ENCODE measurements at regions not wholly inside any gene's neighbourhood (a gene's known extent, or its start where the extent isn't known, plus 50 kb on each side); places are given as distances from the start of the nearest gene placed in this dataset.

- no peak overlapping the region for H3K4me3 ChIP-seq (ENCODE audit: control insufficient read depth in 1 of 7, extremely low read depth in 1 of 7, insufficient read depth in 4 of 7, low read depth in 2 of 7, low read length in 6 of 7)
- H3K9me3 ChIP-seq (ENCODE audit: control extremely low read depth in 1 of 5, control insufficient read depth in 4 of 5, insufficient read depth in 2 of 5, low read depth in 1 of 5, low read length in 4 of 5): peaks cover 0 to 3% (median 0%) of the 10 kb centered on the region in 5 experiments
- POLR2A ChIA-PET: no interaction called here
- no peak for DNase-seq
- H3K36me3 ChIP-seq (ENCODE audit: control insufficient read depth in 4 of 4, insufficient read depth in 4 of 4, low read length in 3 of 4): no peaks in the 10 kb centered on the region
- WGBS (ENCODE audit: insufficient coverage): 91% methylated on average over 15 of the region's 15 CpGs
- CTCF ChIA-PET: interaction anchor here (1.5 kb wide), 1 partner anchor 19 kb away, joined by 3 read pairs; no protein-coding TSS in a partner anchor
- H3K27me3 ChIP-seq (replicated peaks in 2 of 5; ENCODE audit: control insufficient read depth in 4 of 5, insufficient read depth in 5 of 5, low read length in 4 of 5): peaks cover 0 to 16% (median 4%) of the 10 kb centered on the region in 5 experiments
- no peaks in the 10 kb centered on the region for H3K4me1 ChIP-seq (ENCODE audit: control extremely low read depth in 1 of 4, control insufficient read depth in 4 of 4, insufficient read depth in 4 of 4, low read length in 3 of 4)
- H3K27ac ChIP-seq (ENCODE audit: insufficient read depth in 1 of 2, low read depth in 1 of 2, low read length in 2 of 2, poor library complexity in 1 of 2, severe bottlenecking in 2 of 2): no peak overlapping the region
These were observed 112.5 kb upstream of the OTOS start for GRCh38 chr2:240252872-240253511.

- Histone ChIP-seq H3K36me3 (ENCODE audit: control insufficient read depth in 4 of 4, insufficient read depth in 4 of 4, low read length in 3 of 4) (no peaks in the 10 kb centered on the region), H3K27me3 (replicated peaks in 2 of 5; ENCODE audit: control insufficient read depth in 4 of 5, insufficient read depth in 5 of 5, low read length in 4 of 5) (peaks cover 0 to 16% (median 4%) of the 10 kb centered on the region in 5 experiments), H3K27ac (ENCODE audit: insufficient read depth in 1 of 2, low read depth in 1 of 2, low read length in 2 of 2, poor library complexity in 1 of 2, severe bottlenecking in 2 of 2) (no peak overlapping the region), H3K4me3 (ENCODE audit: control insufficient read depth in 1 of 7, extremely low read depth in 1 of 7, insufficient read depth in 4 of 7, low read depth in 2 of 7, low read length in 6 of 7) (no peak overlapping the region), H3K4me1 (ENCODE audit: control extremely low read depth in 1 of 4, control insufficient read depth in 4 of 4, insufficient read depth in 4 of 4, low read length in 3 of 4) (no peaks in the 10 kb centered on the region), H3K9me3 (ENCODE audit: control extremely low read depth in 1 of 5, control insufficient read depth in 4 of 5, insufficient read depth in 2 of 5, low read depth in 1 of 5, low read length in 4 of 5) (peaks cover 0 to 3% (median 0%) of the 10 kb centered on the region in 5 experiments)
- CTCF ChIA-PET: no interaction called here
- POLR2A ChIA-PET: no interaction called here
- WGBS (ENCODE audit: insufficient coverage): 81% methylated on average over 9 of the region's 10 CpGs
- no peak for DNase-seq
These were observed 113.2 kb upstream of the OTOS start for GRCh38 chr2:240253583-240254145.

- Histone ChIP-seq H3K27me3 (replicated peaks in 2 of 5; ENCODE audit: control insufficient read depth in 4 of 5, insufficient read depth in 5 of 5, low read length in 4 of 5) (peaks cover 0 to 16% (median 4%) of the 10 kb centered on the region in 5 experiments), H3K36me3 (ENCODE audit: control insufficient read depth in 4 of 4, insufficient read depth in 4 of 4, low read length in 3 of 4) (no peaks in the 10 kb centered on the region), H3K27ac (ENCODE audit: insufficient read depth in 1 of 2, low read depth in 1 of 2, low read length in 2 of 2, poor library complexity in 1 of 2, severe bottlenecking in 2 of 2) (no peak overlapping the region), H3K4me1 (ENCODE audit: control extremely low read depth in 1 of 4, control insufficient read depth in 4 of 4, insufficient read depth in 4 of 4, low read length in 3 of 4) (no peaks in the 10 kb centered on the region), H3K4me3 (ENCODE audit: control insufficient read depth in 1 of 7, extremely low read depth in 1 of 7, insufficient read depth in 4 of 7, low read depth in 2 of 7, low read length in 6 of 7) (no peak overlapping the region), H3K9me3 (ENCODE audit: control extremely low read depth in 1 of 5, control insufficient read depth in 4 of 5, insufficient read depth in 2 of 5, low read depth in 1 of 5, low read length in 4 of 5) (peaks cover 0 to 3% (median 0%) of the 10 kb centered on the region in 5 experiments)
- DNase-seq: no peak
- POLR2A ChIA-PET: no interaction called here
- CTCF ChIA-PET: no interaction called here
- 91% methylated on average over 10 of the region's 15 CpGs for WGBS (ENCODE audit: insufficient coverage)
These were observed 114.1 kb upstream of the OTOS start for GRCh38 chr2:240254337-240255164.

GRCh38 chr2:240255165-240255491 is 114.7 kb upstream of the OTOS start:
- H3K27me3 ChIP-seq (replicated peaks in 2 of 5; ENCODE audit: control insufficient read depth in 4 of 5, insufficient read depth in 5 of 5, low read length in 4 of 5): peaks cover 0 to 16% (median 4%) of the 10 kb centered on the region in 5 experiments
- ChIA-PET POLR2A (no interaction called here), CTCF (no interaction called here)
- peaks cover 0 to 3% (median 0%) of the 10 kb centered on the region in 5 experiments for H3K9me3 ChIP-seq (ENCODE audit: control extremely low read depth in 1 of 5, control insufficient read depth in 4 of 5, insufficient read depth in 2 of 5, low read depth in 1 of 5, low read length in 4 of 5)
- no peaks in the 10 kb centered on the region for H3K36me3 ChIP-seq (ENCODE audit: control insufficient read depth in 4 of 4, insufficient read depth in 4 of 4, low read length in 3 of 4)
- no peak overlapping the region for H3K27ac ChIP-seq (ENCODE audit: insufficient read depth in 1 of 2, low read depth in 1 of 2, low read length in 2 of 2, poor library complexity in 1 of 2, severe bottlenecking in 2 of 2)
- 87% methylated on average over 8 of the region's 8 CpGs for WGBS (ENCODE audit: insufficient coverage)
- H3K4me3 ChIP-seq (ENCODE audit: control insufficient read depth in 1 of 7, extremely low read depth in 1 of 7, insufficient read depth in 4 of 7, low read depth in 2 of 7, low read length in 6 of 7): no peak overlapping the region
- DNase-seq: no peak
- no peaks in the 10 kb centered on the region for H3K4me1 ChIP-seq (ENCODE audit: control extremely low read depth in 1 of 4, control insufficient read depth in 4 of 4, insufficient read depth in 4 of 4, low read length in 3 of 4)

GRCh38 chr2:240255811-240256703 is 115.6 kb upstream of the OTOS start:
- H3K27me3 ChIP-seq (replicated peaks in 2 of 5; ENCODE audit: control insufficient read depth in 4 of 5, insufficient read depth in 5 of 5, low read length in 4 of 5): peaks cover 0 to 16% (median 4%) of the 10 kb centered on the region in 5 experiments
- no peaks in the 10 kb centered on the region for H3K36me3 ChIP-seq (ENCODE audit: control insufficient read depth in 4 of 4, insufficient read depth in 4 of 4, low read length in 3 of 4)
- H3K4me3 ChIP-seq (ENCODE audit: control insufficient read depth in 1 of 7, extremely low read depth in 1 of 7, insufficient read depth in 4 of 7, low read depth in 2 of 7, low read length in 6 of 7): no peak overlapping the region
- 85% methylated on average over 17 of the region's 20 CpGs for WGBS (ENCODE audit: insufficient coverage)
- DNase-seq: no peak
- H3K9me3 ChIP-seq (ENCODE audit: control extremely low read depth in 1 of 5, control insufficient read depth in 4 of 5, insufficient read depth in 2 of 5, low read depth in 1 of 5, low read length in 4 of 5): peaks cover 0 to 3% (median 0%) of the 10 kb centered on the region in 5 experiments
- ChIA-PET POLR2A (no interaction called here), CTCF (no interaction called here)
- no peaks in the 10 kb centered on the region for H3K4me1 ChIP-seq (ENCODE audit: control extremely low read depth in 1 of 4, control insufficient read depth in 4 of 4, insufficient read depth in 4 of 4, low read length in 3 of 4)
- no peak overlapping the region for H3K27ac ChIP-seq (ENCODE audit: insufficient read depth in 1 of 2, low read depth in 1 of 2, low read length in 2 of 2, poor library complexity in 1 of 2, severe bottlenecking in 2 of 2)

GRCh38 chr2:240256704-240257637 is 116.5 kb upstream of the OTOS start:
- peaks cover 0 to 3% (median 0%) of the 10 kb centered on the region in 5 experiments for H3K9me3 ChIP-seq (ENCODE audit: control extremely low read depth in 1 of 5, control insufficient read depth in 4 of 5, insufficient read depth in 2 of 5, low read depth in 1 of 5, low read length in 4 of 5)
- CTCF ChIA-PET: no interaction called here
- POLR2A ChIA-PET: no interaction called here

More at GRCh38 chr2:240256704-240257637, 116.5 kb upstream of the OTOS start:
- no peak for DNase-seq
- Histone ChIP-seq H3K36me3 (ENCODE audit: control insufficient read depth in 4 of 4, insufficient read depth in 4 of 4, low read length in 3 of 4) (no peaks in the 10 kb centered on the region), H3K4me1 (ENCODE audit: control extremely low read depth in 1 of 4, control insufficient read depth in 4 of 4, insufficient read depth in 4 of 4, low read length in 3 of 4) (no peaks in the 10 kb centered on the region), H3K27me3 (replicated peaks in 2 of 5; ENCODE audit: control insufficient read depth in 4 of 5, insufficient read depth in 5 of 5, low read length in 4 of 5) (peaks cover 0 to 16% (median 4%) of the 10 kb centered on the region in 5 experiments), H3K4me3 (ENCODE audit: control insufficient read depth in 1 of 7, extremely low read depth in 1 of 7, insufficient read depth in 4 of 7, low read depth in 2 of 7, low read length in 6 of 7) (no peak overlapping the region), H3K27ac (ENCODE audit: insufficient read depth in 1 of 2, low read depth in 1 of 2, low read length in 2 of 2, poor library complexity in 1 of 2, severe bottlenecking in 2 of 2) (no peak overlapping the region)
- WGBS (ENCODE audit: insufficient coverage): 94% methylated on average over 21 of the region's 26 CpGs

Data from common myeloid progenitor, CD34-positive (primary cell).